AG10803 (cell line): ENCODE measurements at regions not wholly inside any gene's neighbourhood (a gene's known extent, or its start where the extent isn't known, plus 50 kb on each side); places are given as distances from the start of the nearest gene placed in this dataset.

Experiments
- DNase-seq: peaks from one replicate; pipeline ENCODE4 v3.0.0; 2010; ENCODE audit warnings: low read depth
- H3K4me3 ChIP-seq: 2 replicates; pipeline ENCODE4 v1.5.1; 2011; ENCODE audit warnings: mild to moderate bottlenecking, low read length, control low read depth
- CTCF ChIP-seq: conservative IDR thresholded peaks from 2 replicates; pipeline ENCODE4 v1.5.1; 2011; ENCODE audit warnings: mild to moderate bottlenecking, low read length, control low read depth, inconsistent platforms

GRCh38 chr13:103403148-103403740 lies 337.0 kb upstream of the SLC10A2 start:
- DNase-seq: no peak
- TF ChIP-seq CTCF: no peak
- H3K4me3 ChIP-seq: no peak overlapping the region

DNA sequence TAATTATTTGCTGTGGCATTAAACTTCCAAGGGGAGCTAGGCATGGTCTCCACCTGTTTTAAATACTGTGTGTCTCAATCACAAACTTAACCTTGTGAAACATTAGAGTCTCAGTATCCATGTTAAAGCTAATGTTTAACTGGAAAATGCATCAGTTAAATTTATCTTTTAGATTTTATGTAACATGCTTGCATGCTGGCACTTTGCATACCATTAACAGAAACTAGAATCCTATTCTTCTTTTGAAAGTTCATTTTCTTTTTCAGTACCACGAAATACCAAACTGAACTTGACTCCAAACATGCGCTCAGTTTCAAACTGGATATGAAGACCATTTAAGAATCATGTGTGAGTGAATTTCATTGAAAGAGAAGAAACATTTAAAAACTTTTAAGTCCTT lies 328.9 kb upstream of the SLC10A2 start:
- no peak for DNase-seq
- TF ChIP-seq CTCF: no peak
- H3K4me3 ChIP-seq: no peak overlapping the region

- DNase-seq: no peak
- no peak overlapping the region for H3K4me3 ChIP-seq
- no peak for TF ChIP-seq CTCF
Observed at GRCh38 chr13:103394618-103395017, 328.4 kb upstream of the SLC10A2 start.

DNA sequence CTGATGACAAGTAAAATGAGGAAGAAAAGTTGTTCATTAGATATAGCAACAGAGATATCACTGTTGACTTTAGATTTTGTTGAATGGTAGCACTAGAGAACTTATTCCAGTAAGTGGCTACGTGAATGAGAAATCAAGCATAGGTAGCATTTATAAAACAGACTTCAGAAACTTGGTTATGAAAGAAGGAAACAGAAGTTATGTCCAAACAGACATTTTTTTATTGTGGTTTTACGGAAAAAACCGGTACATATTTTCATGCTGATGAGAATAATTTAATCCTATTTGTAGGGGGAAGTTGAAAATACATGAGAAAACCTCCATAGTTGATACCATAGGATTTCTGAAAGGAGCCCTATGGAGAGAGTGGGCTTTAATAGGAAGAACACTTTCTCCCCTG lies 325.7 kb upstream of the SLC10A2 start:
- no peak overlapping the region for H3K4me3 ChIP-seq
- no peak for TF ChIP-seq CTCF
- no peak for DNase-seq

- no peak for TF ChIP-seq CTCF
- DNase-seq: no peak
- no peak overlapping the region for H3K4me3 ChIP-seq
Observed at GRCh38 chr13:103388839-103389238, 322.6 kb upstream of the SLC10A2 start.

GRCh38 chr13:103386341-103386740 lies 320.1 kb upstream of the SLC10A2 start:
- no peak for DNase-seq
- H3K4me3 ChIP-seq: no peak overlapping the region
- TF ChIP-seq CTCF: no peak

GRCh38 chr13:103373916-103374315 lies 307.7 kb upstream of the SLC10A2 start:
- H3K4me3 ChIP-seq: no peak overlapping the region
- no peak for DNase-seq
- no peak for TF ChIP-seq CTCF
